RCC 7860 (cell line): ENCODE measurements at regions not wholly inside any gene's neighbourhood (a gene's known extent, or its start where the extent isn't known, plus 50 kb on each side); places are given as distances from the start of the nearest gene placed in this dataset.

Experiments
- DNase-seq: peaks from one replicate; pipeline ENCODE4 v3.0.0-alpha.2; 2015; ENCODE audit warnings: low spot score
- FAIRE-seq: peaks from 2 replicates; lab custom pipeline; 2012; peaks lifted over from hg19 to GRCh38; lab: Jason Lieb, UNC

- FAIRE-seq (no peak), DNase-seq (no peak)
Measured at GRCh38 chr2:230640540-230641011, 72.1 kb upstream of the CAB39 start.

GRCh38 chr2:230642966-230643365 is 69.7 kb upstream of the CAB39 start:
- DNase-seq (no peak), FAIRE-seq (no peak)

GRCh38 chr2:230643576-230644291 is 68.9 kb upstream of the CAB39 start:
- DNase-seq (no peak), FAIRE-seq (no peak)

- no peak for DNase-seq
Measured at GRCh38 chr2:230644356-230644935, 68.2 kb upstream of the CAB39 start.

GRCh38 chr2:230648356-230648755 is 64.3 kb upstream of the CAB39 start:
- FAIRE-seq (no peak), DNase-seq (no peak)

More at GRCh38 chr2:230644356-230644935, 68.2 kb upstream of the CAB39 start:
- FAIRE-seq = no peak

GRCh38 chr2:230650585-230651137 is 62.0 kb upstream of the CAB39 start:
- DNase-seq (peak; percentile 92), FAIRE-seq (peak; percentile 97)

- no peak for FAIRE-seq
- no peak for DNase-seq
Measured at GRCh38 chr2:230654057-230654456, 58.6 kb upstream of the CAB39 start.

GRCh38 chr2:230657462-230657861 is 55.2 kb upstream of the CAB39 start:
- FAIRE-seq (no peak), DNase-seq (no peak)

GRCh38 chr2:230657906-230658305 is 54.7 kb upstream of the CAB39 start:
- DNase-seq = no peak
- FAIRE-seq = no peak

GRCh38 chr2:230658577-230658876 is 54.1 kb upstream of the CAB39 start:
- no peak for DNase-seq
- no peak for FAIRE-seq

GRCh38 chr2:230658877-230659652 is 53.6 kb upstream of the CAB39 start:
- DNase-seq = no peak
- FAIRE-seq = no peak

- FAIRE-seq (no peak), DNase-seq (no peak)
Measured at GRCh38 chr2:230660294-230661060, 52.2 kb upstream of the CAB39 start.

GRCh38 chr2:230661072-230661957 is 51.3 kb upstream of the CAB39 start:
- no peak for FAIRE-seq
- no peak for DNase-seq
